NOMO-1 treated with DMSO at 0.1 percent for 48 hours (cell line): ENCODE measurements at regions not wholly inside any gene's neighbourhood (a gene's known extent, or its start where the extent isn't known, plus 50 kb on each side); places are given as distances from the start of the nearest gene placed in this dataset.
A peak's percentile ranks its signal among the peaks of the same experiment; 100 is the strongest.
"Not testable (repeated sequence)": the region's sequence is repeated elsewhere in the genome, so short reads cannot be mapped to it uniquely, and the experiment has no call there.

Experiments
- DNase-seq: peaks from one replicate; lab custom pipeline; 2025; ENCODE audit not compliant: unreplicated experiment; lab: John Stamatoyannopoulos, UW

DNA sequence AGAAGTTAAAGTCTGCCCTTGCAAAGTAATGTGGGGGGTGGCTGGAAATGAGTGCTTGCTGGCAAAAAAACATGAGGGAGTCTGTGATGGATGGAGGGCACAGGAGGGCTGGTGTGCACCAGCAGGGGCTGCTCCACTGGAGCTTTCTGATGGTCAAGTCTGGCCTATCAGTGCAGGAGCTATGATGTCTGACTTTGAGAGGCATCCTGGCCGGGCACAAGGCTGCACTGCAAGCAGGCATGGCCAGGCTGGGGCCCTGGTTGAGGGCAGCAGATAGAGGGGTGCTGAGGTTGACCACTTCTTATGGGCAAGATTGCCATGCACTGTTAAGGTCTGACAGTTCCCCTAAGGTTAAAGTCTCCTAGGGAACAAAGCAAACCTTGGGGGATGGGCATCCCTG is 1140.2 kb downstream of the FAM133A start:
- no peak for DNase-seq

GRCh38 chrX:94830717-94831116 is 1156.7 kb downstream of the FAM133A start:
- no peak for DNase-seq

- DNase-seq: peak; percentile 6
Measured at GRCh38 chrX:94831364-94831763, 1157.4 kb downstream of the FAM133A start.

GRCh38 chrX:94834226-94834625 is 1160.2 kb downstream of the FAM133A start:
- DNase-seq: no peak

DNA sequence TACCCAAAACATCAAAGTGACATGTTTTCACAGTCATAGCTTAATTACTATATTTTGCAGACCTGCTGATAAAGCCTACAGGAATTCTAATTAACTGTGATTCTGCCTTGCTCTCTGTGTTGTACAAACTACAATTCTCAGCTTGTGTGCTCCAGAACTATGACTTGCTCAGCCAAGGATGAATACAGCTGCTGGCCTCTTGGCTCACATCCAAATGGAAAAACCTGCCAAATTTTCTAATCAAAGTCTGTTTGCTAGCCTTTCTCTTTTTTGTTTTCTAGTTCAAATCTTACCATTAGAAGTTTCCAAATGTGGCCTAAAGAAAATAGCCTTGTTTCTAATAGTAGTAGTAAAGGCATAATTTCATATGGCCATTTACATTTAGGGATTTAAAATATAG is 1176.8 kb downstream of the FAM133A start:
- no peak for DNase-seq

DNA sequence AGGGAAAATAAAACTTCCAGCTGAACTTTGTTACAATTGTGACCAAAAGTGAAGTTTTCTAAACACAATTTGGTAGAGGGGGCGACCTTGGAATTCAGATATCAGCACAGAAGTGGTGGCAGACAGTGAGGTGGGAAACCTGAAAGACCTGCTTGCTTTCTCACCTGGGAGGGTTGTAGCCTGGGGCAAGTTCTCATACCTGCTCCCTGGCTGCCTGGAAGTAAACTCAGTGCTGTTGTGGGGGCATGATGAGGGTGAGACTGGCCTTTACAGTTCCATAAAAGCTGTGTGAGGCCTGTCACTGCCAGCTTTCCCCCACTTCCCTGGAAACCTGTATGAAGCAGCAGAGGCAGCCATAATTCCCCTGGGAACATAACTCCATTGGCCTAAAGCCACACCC is 1180.2 kb downstream of the FAM133A start:
- no peak for DNase-seq

DNA sequence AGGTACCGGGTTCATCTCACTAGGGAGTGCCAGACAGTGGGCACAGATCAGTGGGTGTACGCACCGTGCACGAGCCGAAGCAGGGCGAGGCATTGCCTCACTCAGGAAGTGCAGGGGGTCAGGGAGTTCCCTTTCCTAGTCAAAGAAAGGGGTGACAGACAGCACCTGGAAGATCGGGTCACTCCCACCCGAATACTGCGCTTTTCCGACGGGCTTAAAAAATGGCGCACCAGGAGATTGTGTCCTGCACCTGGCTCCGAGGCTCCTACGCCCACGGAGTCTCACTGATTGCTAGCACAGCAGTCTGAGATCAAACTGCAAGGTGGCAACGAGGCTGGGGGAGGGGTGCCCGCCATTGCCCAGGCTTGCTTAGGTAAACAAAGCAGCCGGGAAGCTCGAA is 1188.5 kb downstream of the FAM133A start:
- DNase-seq: not testable (repeated sequence)

GRCh38 chrX:94871640-94872039 is 1197.6 kb downstream of the FAM133A start:
- no peak for DNase-seq

DNA sequence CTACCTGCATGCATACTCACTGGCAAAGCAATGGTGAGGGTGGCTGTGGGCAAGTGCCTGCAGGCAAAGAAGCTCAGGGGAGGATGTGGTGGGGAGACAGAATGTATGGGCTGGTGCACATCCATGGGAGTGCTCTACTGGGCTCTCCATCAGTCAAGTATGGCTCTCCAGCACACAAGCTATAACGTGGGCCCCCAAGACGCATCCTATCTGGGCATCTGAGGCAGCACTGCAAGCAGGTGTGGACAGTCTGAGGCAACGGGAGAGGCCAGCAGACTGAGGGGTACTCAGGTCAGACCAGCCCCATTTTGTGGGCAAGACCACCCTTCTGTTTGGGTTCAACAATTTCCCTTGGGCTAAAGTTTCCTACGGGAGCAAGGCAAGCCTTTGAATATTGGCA is 1227.8 kb downstream of the FAM133A start:
- DNase-seq: no peak

GRCh38 chrX:94908171-94908570 is 1234.2 kb downstream of the FAM133A start:
- DNase-seq: no peak

DNA sequence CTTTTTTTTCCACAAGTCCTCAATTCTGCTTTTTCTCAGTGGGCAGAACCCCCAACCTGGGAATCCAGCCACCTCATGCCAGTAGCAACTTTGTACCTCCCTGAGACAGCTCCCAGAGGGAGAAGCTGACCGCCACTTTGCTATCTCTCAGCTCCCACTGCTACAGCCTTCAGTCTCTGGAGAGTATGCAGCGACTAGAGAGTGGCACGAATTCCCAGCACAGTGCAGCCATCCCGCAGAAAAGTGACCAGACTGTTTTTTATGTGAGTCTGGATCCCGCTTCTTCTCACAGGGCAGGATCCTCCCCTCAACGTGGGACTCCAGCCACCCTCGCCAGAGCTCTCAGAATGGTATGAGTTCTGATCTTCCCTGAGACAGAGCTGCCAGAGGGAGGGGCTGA is 1234.6 kb downstream of the FAM133A start:
- no peak for DNase-seq

DNA sequence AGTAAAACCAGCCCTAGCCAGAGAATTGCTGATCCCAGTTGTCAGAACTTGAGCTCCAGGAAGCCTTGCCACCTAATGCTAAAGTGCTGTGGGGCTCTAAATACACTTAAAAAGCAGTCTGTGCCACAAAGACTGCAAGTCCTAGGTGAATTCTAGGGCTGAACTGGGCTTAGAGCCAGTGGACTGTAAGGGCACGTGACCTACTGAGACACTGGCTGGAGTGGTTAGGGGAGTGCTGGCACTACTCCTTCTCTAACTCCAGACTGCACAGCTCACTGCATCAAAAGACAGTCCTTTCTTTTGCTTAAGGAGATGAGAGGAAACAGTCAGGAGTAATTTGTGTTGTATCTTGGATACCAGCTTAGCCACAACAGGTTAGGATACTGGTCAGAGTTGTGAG is 1240.2 kb downstream of the FAM133A start:
- no peak for DNase-seq

- no peak for DNase-seq
Measured at GRCh38 chrX:94932278-94932965, 1258.4 kb downstream of the FAM133A start.

DNA sequence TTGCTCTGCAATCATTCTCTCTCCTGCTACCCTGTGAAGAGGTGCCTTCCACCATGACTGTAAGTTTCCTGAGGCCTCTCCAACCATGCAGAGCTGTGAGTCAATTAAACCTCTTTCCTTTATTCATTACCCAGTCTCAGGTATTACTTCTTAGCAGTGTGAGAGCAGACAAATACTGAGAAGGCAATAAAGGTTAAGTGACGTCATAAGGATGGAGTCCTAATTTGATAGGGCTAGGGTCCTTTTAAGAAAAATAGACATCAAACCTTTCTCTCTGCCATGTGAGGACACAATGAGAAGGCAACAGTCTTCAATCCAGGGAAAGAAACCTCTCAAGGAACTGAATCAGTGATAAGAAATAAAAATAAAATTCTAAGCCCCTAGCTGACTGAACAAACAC is 1262.7 kb downstream of the FAM133A start:
- DNase-seq: no peak

DNA sequence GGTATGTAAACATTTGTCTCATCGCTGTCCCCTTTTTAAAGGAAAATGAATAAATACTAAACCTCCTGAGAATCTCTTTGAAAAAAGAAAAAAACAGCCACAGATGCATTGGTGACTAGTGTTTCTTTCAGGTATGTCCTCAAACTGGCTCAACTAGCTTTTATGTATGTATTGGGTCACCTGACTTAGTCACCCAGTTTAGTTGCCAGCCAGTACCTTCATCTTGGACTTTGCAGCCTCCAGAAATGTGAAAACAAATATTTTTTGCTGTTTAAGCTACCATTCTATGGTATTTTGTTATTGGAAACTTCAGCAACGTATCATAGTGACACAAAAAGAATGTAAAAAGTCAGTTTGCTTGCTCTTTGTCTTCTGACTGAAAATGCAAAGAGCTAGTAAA is 1263.5 kb downstream of the FAM133A start:
- no peak for DNase-seq

GRCh38 chrX:94942603-94943002 is 1268.6 kb downstream of the FAM133A start:
- DNase-seq: no peak

GRCh38 chrX:94946137-94946536 is 1272.1 kb downstream of the FAM133A start:
- not testable (repeated sequence) for DNase-seq

DNA sequence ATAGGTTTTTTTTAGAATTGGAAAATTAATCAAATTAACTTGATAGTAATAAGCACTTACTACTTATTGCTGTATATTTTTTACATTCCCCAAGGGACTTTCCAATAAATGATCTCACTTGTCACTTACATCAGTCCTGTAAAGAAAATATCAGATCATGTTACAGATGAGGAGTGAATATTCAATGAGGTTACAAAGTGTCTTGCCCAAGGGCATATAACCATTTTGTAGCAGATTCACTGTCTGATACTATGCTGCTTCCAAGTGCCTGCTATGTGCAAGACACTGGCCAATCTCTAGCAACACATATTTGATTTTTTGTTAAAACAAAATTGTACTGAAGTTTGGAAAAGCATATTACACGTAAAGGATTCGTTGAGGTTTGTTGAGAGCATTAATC is 1287.7 kb downstream of the FAM133A start:
- no peak for DNase-seq

- no peak for DNase-seq
Measured at GRCh38 chrX:94977562-94977961, 1303.6 kb downstream of the FAM133A start.

DNA sequence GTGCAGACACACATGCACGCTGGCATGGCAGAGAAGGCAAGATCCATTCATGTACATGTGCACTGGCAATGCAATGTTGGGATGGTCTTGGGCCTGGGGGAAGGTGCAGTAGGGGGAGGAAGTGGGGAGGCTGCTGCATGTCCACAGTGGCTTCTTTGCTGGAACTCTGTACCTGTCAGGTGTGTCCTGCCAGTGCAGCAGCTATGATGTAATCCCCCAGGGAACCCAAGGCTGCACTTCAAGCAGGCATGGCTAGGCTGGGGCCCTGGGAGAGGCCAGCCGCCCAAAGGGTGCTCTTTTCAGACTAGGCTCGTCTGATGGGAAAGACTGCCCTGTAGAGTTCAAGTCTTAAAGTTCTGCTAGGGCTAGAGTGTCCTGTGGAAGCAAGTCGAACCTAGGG is 1304.0 kb downstream of the FAM133A start:
- DNase-seq: no peak
